ENCODE measurements at regions not wholly inside any gene's neighbourhood (a gene's known extent, or its start where the extent isn't known, plus 50 kb on each side); places are given as distances from the start of the nearest gene placed in this dataset.

DNA sequence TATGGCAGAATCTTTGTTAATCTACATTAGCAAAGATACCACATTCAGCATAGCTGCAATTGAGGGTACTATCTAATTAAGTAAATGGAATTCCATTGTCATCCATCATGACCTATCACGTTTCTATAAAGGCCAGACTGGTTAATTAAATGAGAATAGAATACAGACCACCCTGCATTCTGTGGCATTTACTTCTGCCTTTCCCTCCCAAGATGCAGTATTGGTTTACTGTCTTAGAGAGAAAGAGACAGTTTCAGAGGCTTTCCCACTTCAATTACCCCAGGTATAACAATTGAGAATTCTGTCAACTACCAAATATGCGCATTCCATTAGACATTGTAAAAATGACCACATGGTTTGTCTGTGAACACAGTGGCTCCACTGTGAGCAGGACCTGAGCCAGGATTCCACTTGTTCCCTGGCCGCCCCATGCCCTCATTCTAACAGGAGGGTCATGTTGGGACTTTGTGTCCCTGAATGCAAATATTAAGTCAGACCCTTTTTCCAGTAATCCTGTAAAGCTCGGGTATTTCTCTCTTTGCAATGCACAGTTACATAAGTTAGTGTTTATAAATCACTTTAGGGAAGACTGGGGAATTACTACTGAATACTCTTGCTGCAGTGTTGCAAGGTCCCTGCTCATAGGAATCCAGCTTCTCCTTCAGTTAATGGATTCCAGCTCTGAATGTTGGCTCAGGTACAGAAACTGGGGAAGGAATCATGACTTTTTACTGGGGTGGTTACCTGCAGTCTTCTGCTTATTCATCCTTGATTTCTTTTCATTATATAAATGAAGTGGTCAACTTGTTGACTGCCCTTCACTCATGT, 261.0 kb downstream of the PDGFC start:
- DNase-seq (ENCODE audit: low spot score), result no peak

DNA sequence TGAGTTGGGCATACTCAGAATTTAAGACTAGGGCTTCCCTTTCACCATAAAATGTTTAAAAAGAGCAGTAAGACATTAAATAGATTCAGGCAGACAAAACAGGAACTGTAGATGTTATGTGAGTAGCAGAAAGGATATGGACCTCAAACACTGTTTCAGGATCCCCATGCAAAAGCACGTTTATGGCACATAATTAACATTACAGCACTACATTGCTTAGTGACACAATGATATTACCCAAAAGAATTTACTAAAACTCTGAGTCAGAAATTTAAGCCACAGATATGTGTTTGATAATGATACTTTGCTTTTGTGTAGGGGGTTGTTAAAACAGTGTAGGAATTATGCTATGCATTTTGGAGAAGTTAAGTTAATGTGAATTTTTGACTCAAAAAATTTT, 266.3 kb downstream of the PDGFC start:
- DNase-seq (ENCODE audit: low spot score), result no peak

DNA sequence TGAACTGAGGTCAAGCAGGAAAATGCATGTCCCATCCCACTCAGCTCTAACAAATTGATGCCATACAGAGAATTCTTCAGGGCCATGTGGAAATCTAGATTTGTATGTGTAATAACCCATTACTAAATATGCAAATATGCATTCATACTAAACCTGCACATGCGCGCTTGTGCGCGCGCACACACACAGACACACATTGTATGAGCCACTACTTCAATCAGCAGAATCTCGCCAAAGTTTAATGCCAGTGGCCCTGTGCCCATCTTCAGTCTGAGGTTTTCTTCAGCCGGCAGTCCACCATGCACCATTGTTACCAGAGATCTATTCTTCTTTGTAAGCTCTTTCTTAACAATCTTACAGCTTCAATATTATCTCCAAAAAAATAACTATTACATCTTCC, 276.4 kb downstream of the PDGFC start:
- no peak for DNase-seq (ENCODE audit: low spot score)

DNA sequence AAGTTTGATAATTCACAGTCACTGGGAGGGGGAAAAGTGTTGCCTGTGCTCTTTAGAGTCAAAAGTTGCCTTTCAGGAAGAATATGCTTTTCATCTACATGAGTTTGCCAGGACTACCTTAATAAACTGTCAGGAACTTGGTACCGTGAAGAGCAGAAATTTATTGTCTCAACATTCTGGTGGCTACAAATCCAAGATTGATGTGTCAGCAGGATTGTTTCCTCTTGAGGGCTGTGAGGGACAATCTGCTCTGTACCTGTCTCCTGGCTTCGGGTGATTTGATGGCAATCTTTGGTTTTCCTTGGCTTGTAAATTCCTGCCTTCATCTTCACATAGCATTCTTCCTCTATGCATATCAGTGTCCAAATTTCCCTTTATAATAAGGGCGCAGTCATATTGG, 277.2 kb downstream of the PDGFC start:
- no peak for DNase-seq (ENCODE audit: low spot score)

DNA sequence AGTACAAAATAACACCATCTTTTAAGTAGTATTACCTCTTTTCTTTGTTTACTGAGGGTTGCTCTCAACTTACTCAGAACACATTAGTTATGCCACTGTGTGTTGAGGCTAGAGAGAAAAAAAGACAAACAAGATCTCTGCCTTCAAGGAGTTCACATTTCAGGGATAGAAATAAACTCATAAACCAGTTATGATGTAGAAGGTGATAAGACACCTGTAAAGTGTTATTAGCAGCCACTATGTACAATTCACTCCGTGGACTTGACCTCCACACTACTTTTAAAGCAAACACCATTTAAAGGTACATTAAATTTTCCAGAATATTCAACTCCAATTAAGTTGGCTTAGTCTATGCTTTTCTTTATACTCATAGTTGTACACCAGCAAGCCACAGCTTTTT, 278.0 kb downstream of the PDGFC start:
- DNase-seq (ENCODE audit: low spot score), result no peak

DNA sequence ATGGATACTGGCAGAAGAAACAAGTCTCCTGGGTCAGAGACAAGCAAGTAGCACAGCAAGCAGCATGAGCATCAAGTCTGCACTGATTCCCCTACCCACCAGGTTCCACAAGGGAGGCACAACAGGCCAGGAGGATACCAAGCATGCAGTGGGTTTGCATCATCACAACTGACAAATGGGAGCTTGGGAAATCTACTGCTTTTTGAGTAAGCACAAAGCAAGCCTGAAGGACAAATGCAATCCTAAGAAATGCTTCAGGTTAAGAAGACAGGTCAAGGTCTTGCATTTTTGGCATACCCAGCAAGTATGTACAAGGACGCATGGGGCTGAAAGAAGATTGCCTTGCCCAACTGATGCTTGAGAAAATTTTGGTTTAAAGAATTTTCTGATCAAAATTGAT, 279.6 kb downstream of the PDGFC start:
- no peak for DNase-seq (ENCODE audit: low spot score)

DNA sequence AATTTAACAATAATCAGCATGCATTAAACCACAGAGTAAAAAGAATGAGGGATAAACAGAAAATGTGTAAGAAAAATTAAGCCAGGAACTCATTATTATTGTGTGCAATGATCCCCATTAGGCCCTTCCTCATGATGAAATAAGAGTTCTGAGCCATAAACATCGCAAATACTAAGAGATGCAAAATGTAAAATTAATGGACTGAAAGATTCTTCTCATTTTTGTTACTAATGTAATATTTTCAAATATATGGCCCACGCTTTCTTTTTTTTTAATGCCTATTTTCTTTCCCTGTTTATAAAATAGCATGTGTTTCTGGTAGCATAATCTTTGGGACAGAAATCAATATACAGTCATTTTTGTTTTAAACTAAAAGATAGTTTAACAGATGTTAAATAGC, 281.0 kb downstream of the PDGFC start:
- no peak for DNase-seq (ENCODE audit: low spot score)

DNA sequence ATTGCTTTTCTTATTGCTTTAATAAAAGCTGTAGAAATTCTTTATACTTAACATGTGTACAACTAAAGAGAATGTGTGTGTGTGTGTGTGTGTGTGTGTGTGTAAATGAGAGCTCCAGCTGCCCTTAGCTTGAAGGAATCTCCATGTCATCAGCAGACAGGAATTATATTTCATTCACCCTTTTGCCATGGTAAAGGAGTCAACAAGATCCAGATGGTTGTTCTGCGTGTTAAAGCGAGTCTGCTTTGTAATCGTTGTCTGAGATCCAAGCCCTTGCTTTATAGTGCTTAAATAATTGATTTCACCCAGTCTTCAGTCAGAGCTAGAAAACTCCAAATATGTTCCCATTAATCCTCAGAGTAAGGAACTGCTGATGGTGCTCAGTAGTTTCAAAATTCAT, 285.5 kb downstream of the PDGFC start:
- DNase-seq (ENCODE audit: low spot score), result no peak

DNA sequence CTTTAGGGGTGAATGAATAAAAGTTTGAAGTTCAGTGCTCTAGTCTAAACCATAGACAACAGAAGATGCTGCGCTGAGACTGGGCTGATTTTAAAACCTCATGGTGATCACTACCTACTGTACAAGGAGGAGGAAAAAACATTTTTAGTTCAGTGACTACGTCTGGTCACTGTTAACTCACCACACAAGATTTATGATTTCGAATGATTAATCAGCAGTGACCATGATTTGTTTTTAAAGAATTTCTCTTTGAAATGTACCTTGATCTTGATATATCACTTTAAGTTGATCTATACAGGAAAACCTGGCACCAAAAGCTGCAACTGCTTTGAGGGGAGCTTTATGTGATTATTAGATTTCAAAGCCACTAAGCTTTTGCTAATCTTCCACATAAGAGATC, 286.3 kb downstream of the PDGFC start:
- DNase-seq (ENCODE audit: low spot score), result no peak

DNA sequence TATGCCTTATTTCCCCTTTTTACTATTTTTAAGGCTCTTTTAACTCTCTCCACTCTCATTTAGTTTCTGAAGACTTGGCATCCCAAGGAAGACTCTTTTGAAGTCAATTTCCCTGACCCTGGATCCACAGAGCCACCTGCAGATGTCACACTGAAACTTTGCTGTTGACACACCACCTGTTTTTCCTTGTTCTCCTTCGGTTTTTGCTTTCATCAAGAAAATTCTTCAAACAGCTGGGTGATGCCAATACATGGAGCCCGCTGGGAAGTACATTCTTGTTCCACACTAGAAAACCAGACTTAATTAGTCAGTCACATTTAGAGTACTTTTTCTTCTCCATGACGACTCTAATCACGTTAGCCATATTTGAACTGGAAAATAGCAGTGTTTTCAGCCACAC, 293.9 kb downstream of the PDGFC start:
- DNase-seq (ENCODE audit: low spot score), result no peak

DNA sequence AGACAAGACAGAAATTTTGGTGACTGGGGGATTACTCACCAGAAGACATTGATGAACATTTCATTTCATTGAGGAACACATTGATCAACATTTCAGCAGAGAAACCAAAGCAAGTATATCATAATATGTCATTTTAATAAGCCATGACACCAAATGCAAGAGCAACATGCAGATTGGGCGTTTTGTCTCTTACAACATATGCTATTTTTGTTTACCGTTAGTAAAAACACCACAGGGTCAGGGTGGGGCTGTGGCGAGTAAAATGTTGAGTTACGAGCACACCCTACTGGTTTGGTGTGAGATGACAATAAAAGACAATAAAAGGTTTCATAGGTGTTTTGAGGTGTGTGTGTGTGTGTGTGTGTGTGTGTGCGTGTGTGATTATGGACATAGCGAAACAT, 294.5 kb downstream of the PDGFC start:
- DNase-seq (ENCODE audit: low spot score), result peak; percentile 33

DNA sequence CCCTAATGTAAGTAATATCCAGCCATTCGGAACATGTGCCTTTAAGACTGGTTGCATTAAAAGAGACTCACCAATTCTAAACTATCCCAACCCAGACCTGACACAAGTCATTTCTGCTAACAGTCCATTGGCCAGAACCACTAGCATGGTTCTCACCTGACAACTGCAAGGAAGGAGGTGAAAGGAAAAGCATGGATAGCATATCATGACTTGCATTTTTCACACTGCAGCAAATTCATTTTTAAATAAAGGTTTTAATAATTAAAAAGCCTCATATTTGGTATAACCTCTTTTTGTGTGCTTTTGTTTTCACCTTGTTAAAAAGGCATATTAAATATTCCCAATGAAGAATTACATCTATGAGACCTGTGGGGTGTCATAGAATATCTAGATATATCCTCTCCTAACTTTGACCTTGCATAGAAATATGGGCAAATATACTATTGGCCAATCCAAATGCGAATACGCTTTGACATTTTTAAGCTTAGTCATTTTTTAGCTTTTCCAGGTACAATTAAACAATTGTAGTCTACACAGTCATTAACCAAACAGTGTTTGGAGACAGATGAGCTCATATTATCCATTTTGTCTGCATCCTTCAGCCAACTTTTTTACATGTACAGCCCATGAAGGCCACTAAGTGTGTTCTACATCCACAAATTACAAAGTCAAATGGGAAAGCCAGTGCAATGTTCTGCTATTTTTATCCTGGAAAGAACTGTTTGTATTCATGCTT, 295.3 kb downstream of the PDGFC start:
- no peak for DNase-seq (ENCODE audit: low spot score)

DNA sequence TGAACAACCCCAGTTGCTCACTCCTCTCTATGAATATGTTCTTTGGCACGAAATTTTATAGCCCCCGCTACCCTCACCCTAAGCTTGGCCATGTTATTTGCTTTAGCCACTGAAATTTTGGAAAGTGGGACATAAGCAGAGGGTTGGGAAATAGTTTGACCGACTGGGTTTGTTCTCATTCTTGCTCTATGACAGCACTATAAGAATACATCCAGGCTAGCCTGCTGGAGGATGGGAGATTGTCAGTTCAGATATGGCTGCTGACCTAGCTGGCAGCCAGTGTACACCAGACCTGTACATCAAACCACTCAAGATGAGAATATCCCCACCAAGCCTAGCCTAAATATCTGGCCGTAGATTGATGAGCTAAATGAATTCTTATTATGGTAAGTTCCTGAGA, 298.1 kb downstream of the PDGFC start:
- DNase-seq (ENCODE audit: low spot score), result no peak

DNA sequence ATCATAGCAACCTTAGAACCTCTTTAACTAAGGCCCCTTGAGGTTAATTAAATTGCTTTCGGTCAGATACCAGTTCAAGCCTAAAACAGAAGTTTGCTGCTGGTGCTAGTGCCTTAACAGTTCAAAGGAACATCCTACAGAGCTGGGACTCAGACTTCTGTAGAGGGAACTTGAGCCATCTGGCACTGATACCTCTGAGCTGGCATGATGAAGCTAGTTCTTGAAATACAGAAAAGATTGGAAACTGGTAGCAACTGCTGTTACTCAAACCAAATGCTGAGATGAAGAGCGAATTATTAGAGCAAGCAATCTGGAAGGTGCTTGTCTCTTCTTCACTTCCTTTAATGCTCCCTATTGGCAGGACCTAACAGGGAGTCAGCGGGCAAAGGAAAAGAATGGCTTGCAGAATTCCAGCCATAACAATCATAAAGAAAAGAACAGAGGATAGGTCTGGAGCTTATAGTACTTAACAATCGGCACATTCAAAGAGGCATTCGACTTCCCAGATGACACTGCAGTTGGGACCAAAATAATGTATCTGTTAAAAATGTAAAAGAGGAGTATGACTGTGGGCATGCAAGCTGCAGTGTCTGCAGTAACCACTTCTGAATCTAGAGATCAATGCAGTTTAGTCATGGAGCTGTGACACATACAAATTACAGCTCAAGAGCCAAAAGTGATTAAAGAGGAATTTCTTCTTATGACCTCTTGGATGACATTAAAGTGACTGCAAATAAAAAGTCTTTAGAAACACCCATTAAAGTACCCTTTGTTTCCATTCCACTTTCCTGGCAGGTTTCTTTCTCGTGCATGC, 298.9 kb downstream of the PDGFC start:
- DNase-seq (ENCODE audit: low spot score), result no peak

DNA sequence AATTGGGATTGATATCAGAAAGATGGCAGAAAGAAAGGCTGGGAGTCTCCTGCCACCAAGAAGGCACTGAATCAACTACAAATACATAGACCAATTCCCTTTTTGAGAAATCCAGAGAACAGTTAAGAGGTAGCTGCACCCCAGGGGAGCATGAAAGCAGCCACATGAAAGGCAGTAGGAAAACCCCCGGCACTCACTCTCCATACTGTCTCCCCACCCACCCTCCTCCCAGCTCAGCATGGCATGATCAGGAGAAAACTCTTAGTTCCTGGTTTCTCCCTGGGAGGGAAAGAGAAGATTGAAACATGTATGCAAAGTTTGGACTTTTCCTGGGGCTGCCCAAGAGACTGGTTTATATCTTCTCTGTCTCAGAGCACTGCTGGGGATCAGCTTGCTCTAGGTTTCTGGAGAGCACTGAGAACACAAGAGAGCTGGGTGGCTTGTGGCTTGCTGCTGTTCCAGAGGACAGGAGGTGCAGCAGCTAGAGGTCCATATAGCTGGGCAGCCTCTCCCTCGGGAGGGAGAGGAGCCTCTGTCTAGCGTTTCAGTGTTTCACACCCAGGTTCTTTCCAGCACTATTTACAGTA, 305.7 kb downstream of the PDGFC start:
- DNase-seq (ENCODE audit: low spot score), result no peak

DNA sequence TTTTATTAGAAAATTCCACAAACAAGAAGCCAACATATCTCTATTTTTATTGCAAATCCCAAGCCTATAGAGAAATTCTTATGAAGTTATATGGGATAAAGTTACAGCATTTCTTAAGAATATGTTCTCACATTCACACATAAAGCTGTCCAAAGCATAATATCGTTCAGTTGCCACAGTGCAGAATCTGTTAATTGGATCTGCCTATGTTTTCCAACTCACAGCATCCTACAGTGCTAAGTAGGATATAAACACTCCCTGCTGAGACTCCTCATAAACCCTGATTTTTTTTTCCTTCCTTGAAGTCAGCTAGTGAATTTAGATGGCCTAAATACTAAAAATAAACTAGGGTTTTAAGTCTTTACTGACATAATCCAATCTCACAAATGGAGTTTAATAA, 307.9 kb downstream of the PDGFC start:
- no peak for DNase-seq (ENCODE audit: low spot score)

DNA sequence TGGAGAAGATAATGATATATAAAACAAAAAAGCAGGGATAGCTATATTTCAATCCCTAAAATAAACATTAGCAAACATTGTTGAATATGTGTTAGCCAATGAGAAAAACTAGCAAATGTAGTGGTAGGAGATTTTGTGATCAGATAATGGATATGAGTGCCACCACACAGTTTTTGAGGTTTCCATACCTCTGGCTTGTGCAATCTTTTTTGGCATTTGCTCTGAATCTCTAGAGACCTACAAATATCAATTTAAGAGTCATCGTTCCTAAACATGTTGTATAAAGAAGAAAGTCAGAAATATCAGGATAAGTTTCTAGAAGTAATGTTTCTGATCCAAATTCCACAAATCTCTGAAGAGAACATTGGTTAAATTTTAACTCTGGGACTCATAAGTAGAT, 308.7 kb downstream of the PDGFC start:
- DNase-seq (ENCODE audit: low spot score), result no peak

DNA sequence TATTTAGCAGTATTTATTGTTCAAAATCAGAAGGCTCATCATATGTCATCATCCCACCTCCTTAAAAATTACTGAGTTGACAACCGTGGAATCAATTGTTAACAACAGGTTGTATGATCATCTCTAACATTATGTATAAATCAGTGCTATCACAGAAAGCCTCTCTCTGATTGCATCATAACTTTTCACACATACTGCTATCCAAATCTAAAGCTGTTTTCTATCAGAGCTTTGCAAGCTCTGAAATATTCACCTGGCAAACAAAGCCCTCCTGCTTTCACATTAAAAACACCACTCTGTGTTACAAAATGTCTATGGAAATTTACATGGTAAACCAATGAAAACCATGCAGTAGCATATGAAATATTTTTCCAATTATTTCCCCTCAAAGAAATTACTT, 310.0 kb downstream of the PDGFC start:
- no peak for DNase-seq (ENCODE audit: low spot score)

DNA sequence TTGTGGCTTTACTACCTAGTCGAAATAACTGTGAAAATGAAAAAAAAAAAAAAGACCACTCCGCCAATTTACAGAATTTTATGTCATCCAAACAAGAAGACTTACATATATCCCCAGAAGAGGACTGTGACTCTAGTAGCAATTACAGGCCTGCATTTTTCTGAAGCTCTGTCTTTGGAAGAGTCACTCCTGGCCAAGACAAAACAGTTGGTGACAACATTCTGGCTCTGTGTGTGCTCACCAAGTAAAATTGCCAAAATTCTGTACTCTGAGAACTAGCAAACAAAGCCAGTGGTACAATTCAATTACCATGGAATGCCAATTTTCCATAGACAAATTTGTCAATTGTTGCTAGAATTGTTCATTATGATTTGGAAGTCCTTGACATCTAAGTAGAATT, 311.1 kb downstream of the PDGFC start:
- DNase-seq (ENCODE audit: low spot score), result no peak

DNA sequence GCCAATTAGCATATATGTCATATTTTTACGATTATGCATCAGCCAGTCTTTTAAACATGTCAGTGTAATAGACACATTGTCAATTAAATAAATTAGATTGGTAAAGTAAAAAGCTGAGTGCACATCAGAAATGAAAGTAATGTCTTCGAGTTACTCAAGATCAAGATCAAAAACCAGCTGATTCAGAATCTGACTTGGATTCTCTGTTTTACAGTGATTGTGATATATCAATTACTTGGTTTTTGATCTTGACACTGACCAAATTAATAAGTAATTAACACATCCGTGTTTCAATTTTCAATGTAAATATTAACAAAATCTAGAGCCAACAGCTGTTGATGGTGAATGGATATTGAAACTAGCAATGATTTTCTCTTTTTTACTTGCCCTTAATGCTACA, 311.6 kb downstream of the PDGFC start:
- DNase-seq (ENCODE audit: low spot score), result no peak

DNA sequence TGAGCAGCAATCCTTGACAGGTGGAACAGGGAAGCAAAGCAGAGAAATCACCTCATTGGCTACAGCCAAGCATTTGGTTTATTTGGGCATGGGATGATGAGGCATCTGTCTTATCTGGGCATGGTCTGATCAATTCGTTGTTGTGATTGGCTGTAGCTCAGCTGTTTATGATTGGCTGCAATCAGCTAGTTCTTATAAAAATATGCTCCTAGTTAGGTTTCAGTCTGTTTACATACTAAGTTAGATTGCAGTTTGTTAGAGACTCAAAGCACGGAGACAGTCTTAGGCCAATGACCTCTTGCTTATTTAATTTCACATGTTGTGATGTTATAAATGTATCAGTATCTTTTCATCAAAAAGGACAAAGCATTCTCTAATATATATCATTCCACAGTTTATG, 312.0 kb downstream of the PDGFC start:
- no peak for DNase-seq (ENCODE audit: low spot score)

DNA sequence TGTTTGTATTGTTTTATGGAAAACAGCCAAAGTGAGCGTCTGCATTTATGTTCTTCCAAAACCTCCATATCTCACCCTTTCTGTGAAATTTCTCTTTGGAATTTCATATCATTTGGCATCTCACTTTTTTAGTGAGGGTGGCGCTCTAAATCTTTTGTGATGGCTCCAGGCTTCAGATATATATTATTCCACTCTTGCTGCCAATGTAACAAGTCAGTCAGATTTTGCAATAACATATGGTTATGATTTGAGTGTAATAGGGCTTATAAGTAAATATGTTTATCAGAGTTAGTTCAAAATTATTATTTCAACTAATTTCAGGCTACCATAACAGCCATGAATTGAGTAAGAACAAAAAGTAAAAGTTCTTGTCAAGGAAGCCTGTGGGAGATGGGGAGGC, 314.7 kb downstream of the PDGFC start:
- DNase-seq (ENCODE audit: low spot score), result no peak

DNA sequence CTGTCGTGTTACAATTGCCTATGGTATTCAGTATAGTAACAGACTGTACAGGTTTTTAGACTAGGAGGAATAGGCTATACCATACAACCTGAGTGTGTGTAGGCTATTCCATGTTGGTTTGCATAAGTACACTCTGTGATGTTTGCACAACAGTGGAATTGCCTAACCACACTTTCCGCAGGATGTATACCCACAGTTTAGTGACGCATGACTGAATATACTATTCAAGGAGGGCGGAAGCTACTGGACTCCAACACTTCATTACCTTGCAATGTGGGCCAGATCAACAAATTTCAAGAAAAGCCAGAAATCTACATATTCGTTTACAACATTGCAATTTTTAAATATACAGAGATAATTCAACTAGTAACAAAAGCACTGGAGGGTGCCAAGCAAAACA, 317.2 kb downstream of the PDGFC start:
- DNase-seq (ENCODE audit: low spot score), result no peak

Measured in LoVo (cell line).